B cell (primary cell): ENCODE measurements at regions not wholly inside any gene's neighbourhood (a gene's known extent, or its start where the extent isn't known, plus 50 kb on each side); places are given as distances from the start of the nearest gene placed in this dataset.

ENCODE experiments used
- ATAC-seq: fragments of 200-7000 bp; cut with Tn5 transposase; one replicate; pipeline ENCODE4 v1.10.0; 2021; ENCODE audit warnings: low read depth, mild to moderate bottlenecking, moderate number of reproducible peaks, moderate library complexity
- CTCF ChIA-PET: fragments of 350-600 bp; sonication (Branson Sonifier 250); formaldehyde crosslinking; loops from one replicate; lab custom pipeline; 2021; ENCODE audit warnings: antibody characterized with exemption, inconsistent platforms; lab: Charles Lee
- POLR2A ChIA-PET: fragments of 350-600 bp; sonication (Branson Sonifier 250); formaldehyde crosslinking; loops from one replicate; lab custom pipeline; 2021; ENCODE audit warnings: antibody characterized with exemption; lab: Charles Lee
- DNase-seq: peaks from one replicate; pipeline ENCODE4 v3.0.0; 2013
- H2AFZ ChIP-seq: 2 replicates; pipeline ENCODE4 v1.6.1; 2012; ENCODE audit warnings: mild to moderate bottlenecking, low read depth, low read length; ENCODE audit not compliant: insufficient read depth, poor library complexity, severe bottlenecking
- H3K27ac ChIP-seq, 2 donors: 1 replicate in 1 of 2; 2 replicates in 1 of 2; pipeline ENCODE4 v1.5.1; 2012 to 2013; ENCODE audit warnings: low read length in 2 of 2, mild to moderate bottlenecking in 2 of 2, moderate library complexity in 1 of 2
- H3K27me3 ChIP-seq, 4 experiments: fragments of 200-600 bp in 1 of 4; sonication (generic) in 1 of 4; replicated peaks in 1 of 4; 1 replicate in 2 of 4; 2 replicates in 2 of 4; pipeline versions ENCODE4 v1.6.1 to v1.7.0; 2013 to 2016; ENCODE audit warnings: low read length in 3 of 4, mild to moderate bottlenecking in 2 of 4, mixed read lengths in 1 of 4, moderate library complexity in 1 of 4; ENCODE audit not compliant: insufficient read depth in 4 of 4, control insufficient read depth in 3 of 4; ENCODE audit errors: control extremely low read depth in 1 of 4
- H3K36me3 ChIP-seq, 2 experiments: replicated peaks in 1 of 2; 1 replicate in 1 of 2; 2 replicates in 1 of 2; pipeline versions ENCODE4 v1.6.1 to v1.7.1; 2013; ENCODE audit warnings: low read length in 1 of 2; ENCODE audit not compliant: insufficient read depth in 2 of 2, control insufficient read depth in 1 of 2; ENCODE audit errors: control extremely low read depth in 1 of 2, extremely low read depth in 1 of 2
- H3K4me1 ChIP-seq, 2 donors: fragments of 200-600 bp in 1 of 2; sonication (generic) in 1 of 2; 1 replicate in 1 of 2; 2 replicates in 1 of 2; pipeline versions ENCODE4 v1.5.1 to v1.6.1; 2013 to 2017; ENCODE audit warnings: low read length in 2 of 2; ENCODE audit not compliant: control insufficient read depth in 2 of 2, insufficient read depth in 2 of 2
- H3K4me2 ChIP-seq: replicated peaks from 2 replicates; pipeline ENCODE3; 2012; ENCODE audit warnings: mild to moderate bottlenecking, low read depth, low read length; ENCODE audit not compliant: poor library complexity, severe bottlenecking
- H3K4me3 ChIP-seq, 5 experiments: fragments of 200-600 bp in 1 of 5; sonication (generic) in 1 of 5; 1 replicate in 3 of 5; 2 replicates in 2 of 5; pipeline versions ENCODE4 v1.5.1 to v1.7.0; 2011 to 2016; ENCODE audit warnings: low read length in 4 of 5, mild to moderate bottlenecking in 4 of 5, low read depth in 2 of 5, control low read depth in 1 of 5, moderate library complexity in 1 of 5; ENCODE audit not compliant: insufficient read depth in 1 of 5; ENCODE audit errors: control extremely low read depth in 1 of 5, extremely low read depth in 1 of 5
- H3K79me2 ChIP-seq: fragments of 200-600 bp; sonication (generic); one replicate; pipeline ENCODE4 v1.6.0; 2016; ENCODE audit warnings: low read length; ENCODE audit not compliant: control insufficient read depth, insufficient read depth
- H3K9ac ChIP-seq: fragments of 200-600 bp; sonication (generic); 2 replicates; pipeline ENCODE4 v1.6.1; 2017; ENCODE audit warnings: mild to moderate bottlenecking, low read length, moderate library complexity
- H3K9me3 ChIP-seq, 3 donors: one replicate each; pipeline versions ENCODE4 v1.6.1 to v1.7.1; 2013; ENCODE audit warnings: low read length in 2 of 3; ENCODE audit not compliant: control insufficient read depth in 2 of 3, insufficient read depth in 1 of 3; ENCODE audit errors: control extremely low read depth in 1 of 3
- H4K20me1 ChIP-seq: 2 replicates; pipeline ENCODE4 v1.6.0; 2012; ENCODE audit warnings: mild to moderate bottlenecking, low read length; ENCODE audit not compliant: insufficient read depth, control insufficient read depth, poor library complexity, severe bottlenecking
- H3K27ac Mint-ChIP-seq: one replicate; pipeline ENCODE4 v1.8.0; 2021; ENCODE audit warnings: mixed read lengths
- H3K27me3 Mint-ChIP-seq: one replicate; pipeline ENCODE4 v1.8.0; 2021; ENCODE audit warnings: mixed read lengths
- H3K4me1 Mint-ChIP-seq: one replicate; pipeline ENCODE4 v1.8.0; 2021; ENCODE audit warnings: mixed read lengths
- H3K4me3 Mint-ChIP-seq: one replicate; pipeline ENCODE4 v1.8.0; 2021; ENCODE audit warnings: mixed read lengths
- H3K9me3 Mint-ChIP-seq: one replicate; pipeline ENCODE4 v1.8.0; 2022; ENCODE audit warnings: mixed read lengths; ENCODE audit not compliant: insufficient read depth
- CTCF ChIP-seq: fragments of 200-600 bp; IDR thresholded peaks from one replicate; pipeline ENCODE4 v1.8.0; 2022; ENCODE audit warnings: antibody characterized with exemption, mild to moderate bottlenecking
- EZH2 ChIP-seq: IDR thresholded peaks from 2 replicates; pipeline ENCODE4 v1.6.1; 2012; ENCODE audit warnings: borderline replicate concordance, low read depth, mild to moderate bottlenecking, moderate library complexity, low read length; ENCODE audit not compliant: insufficient read depth, poor library complexity, severe bottlenecking
- WGBS: methylation state at CpG from one replicate; pipeline ENCODE4 v1.1.5; 2013; ENCODE audit warnings: missing lambda C conversion rate; ENCODE audit not compliant: insufficient coverage; 5-methylcytosine and 5-hydroxymethylcytosine counted together
- intact Hi-C: fragments of 100-400 bp; cut with micrococcal nuclease; formaldehyde crosslinking; loops from one replicate; pipeline ENCODE4 v1.10.0; 2022

GRCh38 chr3:69500604-69501003 is 114.7 kb upstream of the FRMD4B start:
- no peaks in the 10 kb centered on the region for H3K9me3 Mint-ChIP-seq
- no peak overlapping the region for H2AFZ ChIP-seq
- H3K4me3 Mint-ChIP-seq, result no peak overlapping the region
- no peaks in the 10 kb centered on the region for H3K4me1 ChIP-seq
- no peak overlapping the region for H3K27ac Mint-ChIP-seq
- CTCF ChIA-PET, result no interaction called here
- H3K4me3 ChIP-seq, result no peak overlapping the region
- TF ChIP-seq CTCF (no peak), EZH2 (no peak)
- H3K36me3 ChIP-seq, result no peaks in the 10 kb centered on the region
- DNase-seq, result no peak
- H3K4me1 Mint-ChIP-seq, result no peaks in the 10 kb centered on the region
- H3K9me3 ChIP-seq, result peaks cover 0 to 4% (median 0%) of the 10 kb centered on the region in 3 donors
- no peaks in the 10 kb centered on the region for H3K79me2 ChIP-seq
- peaks cover 4% of the 10 kb centered on the region for H3K27me3 Mint-ChIP-seq
- POLR2A ChIA-PET, result no interaction called here
- intact Hi-C loops, result no loop called here
- no peaks in the 10 kb centered on the region for H3K27me3 ChIP-seq
- ATAC-seq, result no peak
- no CpG with 5 or more reads among the region's 5 CpGs for WGBS
- no peaks in the 10 kb centered on the region for H4K20me1 ChIP-seq
- H3K4me2 ChIP-seq, result no peak overlapping the region
- H3K9ac ChIP-seq, result no peak overlapping the region
- no peak overlapping the region for H3K27ac ChIP-seq

DNA sequence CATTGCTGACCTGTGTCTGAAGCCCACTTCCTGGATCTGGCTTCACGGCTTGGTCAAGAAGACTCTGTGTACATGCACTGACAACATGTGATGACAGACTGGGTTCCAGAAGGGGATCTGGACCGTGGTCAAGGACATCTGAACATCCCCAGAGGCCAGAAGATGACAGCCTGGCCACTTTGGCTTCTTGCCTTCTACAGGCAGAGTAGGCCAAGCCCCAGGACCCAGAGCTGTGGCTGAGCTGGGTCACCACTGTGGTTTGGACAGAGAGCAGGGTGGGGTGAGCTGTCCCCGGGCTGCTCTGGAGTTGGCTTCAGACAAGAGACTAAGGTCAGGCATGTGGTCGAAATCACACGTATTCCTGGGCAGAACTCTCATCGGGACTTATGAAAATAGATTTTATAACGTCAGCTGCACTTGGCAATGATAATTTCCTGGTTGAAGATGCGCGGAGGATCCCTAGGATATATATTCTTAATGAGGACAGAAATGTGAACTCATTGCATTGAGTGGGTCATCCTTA is 114.1 kb upstream of the FRMD4B start:
- intact Hi-C loops, result no loop called here
- H3K4me3 ChIP-seq, result no peak overlapping the region
- DNase-seq (no peak), ATAC-seq (no peak)
- H3K9me3 ChIP-seq, result peaks cover 0 to 4% (median 0%) of the 10 kb centered on the region in 3 donors
- ChIA-PET CTCF (no interaction called here), POLR2A (no interaction called here)
- H3K4me2 ChIP-seq, result no peak overlapping the region
- 72% methylated on average over 6 of the region's 9 CpGs for WGBS
- no peak overlapping the region for H3K27ac Mint-ChIP-seq
- TF ChIP-seq EZH2 (no peak), CTCF (no peak)
- H2AFZ ChIP-seq, result no peak overlapping the region
- no peaks in the 10 kb centered on the region for H3K79me2 ChIP-seq
- no peaks in the 10 kb centered on the region for H3K4me1 Mint-ChIP-seq
- H4K20me1 ChIP-seq, result no peaks in the 10 kb centered on the region
- H3K27me3 Mint-ChIP-seq, result peaks cover 4% of the 10 kb centered on the region
- H3K27ac ChIP-seq, result no peak overlapping the region
- H3K36me3 ChIP-seq, result no peaks in the 10 kb centered on the region
- no peak overlapping the region for H3K9ac ChIP-seq
- no peaks in the 10 kb centered on the region for H3K4me1 ChIP-seq
- H3K9me3 Mint-ChIP-seq, result no peaks in the 10 kb centered on the region
- no peak overlapping the region for H3K4me3 Mint-ChIP-seq
- H3K27me3 ChIP-seq, result no peaks in the 10 kb centered on the region
